GM18873 (cell line): ENCODE measurements at regions not wholly inside any gene's neighbourhood (a gene's known extent, or its start where the extent isn't known, plus 50 kb on each side); places are given as distances from the start of the nearest gene placed in this dataset.

Experiments
- ATAC-seq: cut with Tn5 transposase; IDR thresholded peaks from one replicate; pipeline ENCODE4 v1.9.1; 2021; ENCODE audit warnings: mild to moderate bottlenecking, moderate library complexity, moderate number of reproducible peaks; ENCODE audit not compliant: unreplicated experiment, low FRiP score

DNA sequence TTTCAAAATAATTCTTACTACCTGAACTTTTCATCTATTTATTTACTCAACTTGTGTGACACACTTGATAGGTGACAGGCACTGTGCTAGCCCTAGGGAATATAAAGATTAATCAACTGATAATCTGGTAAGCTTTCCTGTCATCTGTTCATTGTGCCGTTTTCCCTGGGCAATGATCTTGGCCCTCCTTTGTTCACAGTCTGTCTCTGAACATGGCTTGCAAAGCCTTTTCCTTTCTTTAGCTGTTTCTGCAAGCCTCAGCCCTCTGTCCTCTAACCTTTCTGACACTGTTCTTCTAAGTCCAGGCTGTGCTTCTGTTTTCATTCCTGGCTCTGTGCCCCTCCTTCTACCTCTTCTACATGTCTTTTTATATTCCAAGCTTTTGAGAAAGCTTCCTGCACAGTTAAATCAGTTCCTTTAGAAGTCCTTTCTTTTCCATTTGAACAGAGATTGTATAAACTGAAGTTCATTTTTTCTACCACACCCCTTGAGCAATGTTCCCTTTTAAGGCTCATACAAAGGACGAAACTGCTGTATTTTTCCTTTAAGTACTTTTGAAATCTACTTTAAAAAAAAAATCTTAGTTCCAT lies 803.0 kb upstream of the ZNF608 start:
- ATAC-seq = no peak

DNA sequence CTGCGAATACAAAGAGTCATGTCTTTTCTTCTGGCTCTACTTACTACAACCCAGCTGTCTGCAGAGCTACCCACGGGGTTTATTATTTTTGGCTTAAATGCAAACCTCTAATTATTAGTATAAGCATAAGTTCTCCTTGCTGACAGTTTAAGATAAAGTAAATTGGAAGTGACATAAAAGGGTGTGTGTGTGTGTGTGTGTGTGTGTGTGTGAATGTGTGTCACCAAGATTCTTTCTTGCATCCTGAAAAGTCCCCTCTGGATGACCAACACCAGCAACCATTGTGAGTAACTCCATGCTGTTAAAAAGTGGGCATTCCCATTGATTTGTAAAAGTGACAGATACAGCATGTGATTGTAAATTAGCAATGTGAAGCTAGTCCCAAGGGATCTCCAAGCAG lies 803.8 kb upstream of the ZNF608 start:
- no peak for ATAC-seq

DNA sequence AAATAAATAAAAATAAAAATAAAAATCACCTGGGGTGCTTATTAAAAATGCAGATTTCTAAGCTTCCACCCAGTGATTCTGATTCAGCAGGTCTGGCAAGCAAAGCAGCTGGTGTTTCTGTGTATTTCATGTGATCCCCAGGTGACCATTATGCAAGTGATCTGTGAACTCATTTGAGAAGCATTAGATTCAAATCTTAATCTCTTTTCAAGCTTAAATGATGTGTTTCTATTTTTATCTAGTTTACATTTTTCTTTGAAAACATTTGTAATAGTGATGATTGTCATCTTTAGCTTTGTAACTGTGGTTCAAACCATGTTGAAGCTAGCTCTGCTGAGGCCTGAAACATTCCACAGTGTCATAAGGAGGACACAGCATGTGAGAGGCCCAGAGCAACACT lies 804.8 kb upstream of the ZNF608 start:
- ATAC-seq = no peak

DNA sequence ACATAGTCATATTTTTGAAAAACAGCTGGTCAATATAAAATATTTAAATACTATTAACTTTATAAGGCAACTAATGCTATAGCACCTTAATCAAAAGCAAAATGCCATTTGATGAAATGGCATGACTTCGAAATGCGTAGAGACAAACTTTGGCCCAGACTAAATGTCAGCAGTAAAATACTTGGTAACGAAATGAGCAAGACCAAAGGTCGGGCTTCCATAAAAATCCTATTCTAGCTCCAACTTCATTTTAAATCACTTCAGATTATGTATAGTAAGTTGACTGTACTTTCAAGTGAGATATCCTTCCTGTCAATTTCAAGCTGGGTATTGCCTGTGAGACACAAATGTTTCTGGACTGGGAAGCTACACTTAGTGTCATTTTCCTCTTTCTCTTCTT lies 805.4 kb upstream of the ZNF608 start:
- no peak for ATAC-seq

DNA sequence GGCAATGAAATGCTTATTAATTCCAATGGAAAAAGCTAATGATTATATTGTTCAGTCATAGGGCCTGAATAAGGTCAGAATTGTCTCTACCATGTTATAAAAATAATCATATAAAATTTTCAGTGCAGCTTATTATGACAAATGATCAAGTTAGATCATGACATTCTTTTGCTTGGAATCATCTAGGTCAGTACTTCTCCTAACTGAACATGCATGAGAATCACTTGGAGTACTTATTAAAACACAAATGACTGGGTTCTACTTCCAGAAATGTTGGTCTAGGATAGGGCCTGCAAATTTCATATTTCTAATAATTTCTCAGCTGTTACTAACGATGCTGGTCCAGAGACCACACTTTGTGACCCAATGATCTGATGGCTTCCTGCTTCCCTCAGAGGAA lies 806.0 kb upstream of the ZNF608 start:
- ATAC-seq = no peak

DNA sequence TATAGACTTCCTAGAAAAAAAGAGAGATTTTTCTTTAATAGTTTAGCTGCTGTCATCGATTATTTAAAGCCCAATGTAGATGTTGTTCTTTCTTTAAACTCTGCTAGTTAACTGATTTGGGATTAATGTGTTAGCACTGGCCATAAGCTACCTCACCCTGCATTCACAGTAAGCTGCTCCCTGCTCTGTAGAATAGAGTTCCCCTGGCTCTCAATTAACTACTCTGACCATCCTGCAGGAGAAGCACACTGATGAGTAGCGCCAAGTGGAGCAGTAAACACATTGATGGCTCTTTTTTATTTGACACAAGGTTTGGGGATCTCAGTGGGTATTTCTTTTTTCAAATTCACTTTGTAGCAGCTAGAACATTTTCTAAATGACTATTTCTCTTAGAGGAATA lies 807.9 kb upstream of the ZNF608 start:
- no peak for ATAC-seq

DNA sequence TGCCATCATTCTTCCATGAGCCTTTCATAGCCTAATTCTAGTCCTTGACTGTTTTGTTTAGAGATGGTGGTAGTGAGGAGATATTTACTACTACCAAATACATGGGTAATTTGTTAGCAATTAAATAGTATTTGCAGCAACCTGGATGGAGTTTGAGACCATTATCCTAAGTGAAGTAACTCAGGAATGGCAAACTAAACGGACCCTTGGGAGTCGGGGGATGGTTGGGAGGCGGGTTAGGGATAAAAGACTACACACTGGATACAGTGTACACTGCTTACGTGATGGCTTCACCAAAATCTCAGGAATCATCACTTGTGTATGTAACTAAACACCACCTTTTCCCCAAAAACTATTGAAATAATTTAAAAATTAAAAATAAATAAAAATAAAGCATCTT lies 809.2 kb upstream of the ZNF608 start:
- ATAC-seq = no peak

DNA sequence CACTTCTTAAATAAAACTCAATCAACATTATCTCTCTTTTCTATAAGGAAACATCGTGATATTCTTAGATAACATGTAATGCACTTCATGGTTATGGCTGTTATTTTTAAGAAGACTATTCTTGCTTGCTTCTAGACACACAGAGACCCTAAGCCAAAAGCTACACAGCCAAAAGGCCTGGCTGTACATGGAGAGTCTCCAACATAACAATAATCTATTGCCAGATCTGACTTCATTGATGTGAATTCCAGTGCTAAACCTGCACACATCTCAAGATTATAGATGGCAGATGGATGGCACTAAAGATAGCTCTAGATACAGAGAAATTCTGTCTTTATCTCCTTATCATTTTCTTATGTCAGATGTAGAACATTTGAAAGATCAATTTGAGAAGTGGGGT lies 811.6 kb upstream of the ZNF608 start:
- ATAC-seq = no peak

DNA sequence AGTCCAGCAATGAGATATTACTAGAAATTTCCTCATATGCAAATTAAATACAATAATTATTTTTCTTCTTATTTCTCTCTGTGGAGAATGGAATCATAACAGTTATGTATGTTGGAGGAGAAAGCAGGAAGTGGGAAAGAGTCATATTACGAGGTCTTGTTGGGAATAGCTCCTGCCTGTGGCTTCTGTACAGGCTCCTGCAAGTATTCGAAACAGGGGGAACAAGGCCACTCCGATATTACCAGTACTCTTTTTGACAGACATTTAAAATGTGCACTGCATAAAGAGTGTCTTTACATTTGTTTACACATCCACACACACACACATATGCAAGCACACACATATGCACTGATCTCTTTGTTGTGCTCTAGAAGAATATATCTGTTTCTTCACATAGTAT lies 812.0 kb upstream of the ZNF608 start:
- ATAC-seq = no peak

DNA sequence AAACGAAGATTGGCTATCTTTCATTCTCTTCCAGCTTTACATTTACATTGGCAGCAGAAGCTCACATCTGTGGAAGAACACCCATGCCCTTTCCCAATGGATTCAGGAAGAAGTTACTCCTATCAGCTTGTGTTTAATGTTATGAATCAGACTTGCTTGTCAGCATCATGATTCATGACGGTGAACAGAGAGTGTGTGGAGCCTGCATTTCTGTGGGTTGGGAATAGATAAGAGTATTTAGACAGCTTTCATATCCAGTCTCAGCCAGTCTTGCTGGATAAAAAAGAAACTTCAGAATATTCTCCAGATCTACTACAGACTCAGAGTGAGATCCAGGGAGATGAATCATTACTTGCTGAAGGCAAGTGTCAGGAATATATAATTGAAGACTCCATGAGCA lies 812.9 kb upstream of the ZNF608 start:
- no peak for ATAC-seq

DNA sequence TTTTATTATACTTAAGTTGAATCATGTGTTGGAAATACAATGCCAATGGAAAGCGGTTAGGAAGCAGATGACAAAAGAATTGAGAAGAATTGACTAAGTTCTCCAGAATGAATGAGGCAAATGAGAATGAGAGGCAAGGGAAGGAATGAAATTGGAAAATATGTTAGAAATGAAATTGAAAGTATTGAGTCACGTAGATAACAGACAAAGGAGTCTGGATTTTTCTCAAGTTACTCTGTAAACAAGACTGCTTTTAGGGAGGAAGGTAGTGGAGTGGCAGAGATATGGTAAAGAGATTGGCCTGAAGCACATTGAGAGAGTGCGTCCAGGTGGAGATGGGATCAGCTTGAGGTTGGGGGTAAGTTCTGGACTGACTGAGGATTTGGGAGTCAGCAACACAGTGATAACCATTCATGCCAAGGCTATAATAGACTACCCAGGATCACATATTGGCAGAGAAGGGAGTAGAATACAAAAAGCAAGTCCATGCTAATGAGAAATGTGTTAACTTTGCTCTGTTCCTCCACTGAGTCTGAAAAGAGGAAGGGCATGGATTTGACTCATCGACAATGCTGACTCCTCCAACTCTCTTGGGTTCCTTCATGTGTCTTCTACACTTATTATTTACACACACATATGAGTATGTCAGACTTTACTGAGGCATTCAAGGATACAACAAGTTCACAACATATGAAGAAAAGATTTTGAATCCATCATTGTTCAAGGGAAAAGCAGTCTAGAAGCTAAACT lies 814.2 kb upstream of the ZNF608 start:
- no peak for ATAC-seq

DNA sequence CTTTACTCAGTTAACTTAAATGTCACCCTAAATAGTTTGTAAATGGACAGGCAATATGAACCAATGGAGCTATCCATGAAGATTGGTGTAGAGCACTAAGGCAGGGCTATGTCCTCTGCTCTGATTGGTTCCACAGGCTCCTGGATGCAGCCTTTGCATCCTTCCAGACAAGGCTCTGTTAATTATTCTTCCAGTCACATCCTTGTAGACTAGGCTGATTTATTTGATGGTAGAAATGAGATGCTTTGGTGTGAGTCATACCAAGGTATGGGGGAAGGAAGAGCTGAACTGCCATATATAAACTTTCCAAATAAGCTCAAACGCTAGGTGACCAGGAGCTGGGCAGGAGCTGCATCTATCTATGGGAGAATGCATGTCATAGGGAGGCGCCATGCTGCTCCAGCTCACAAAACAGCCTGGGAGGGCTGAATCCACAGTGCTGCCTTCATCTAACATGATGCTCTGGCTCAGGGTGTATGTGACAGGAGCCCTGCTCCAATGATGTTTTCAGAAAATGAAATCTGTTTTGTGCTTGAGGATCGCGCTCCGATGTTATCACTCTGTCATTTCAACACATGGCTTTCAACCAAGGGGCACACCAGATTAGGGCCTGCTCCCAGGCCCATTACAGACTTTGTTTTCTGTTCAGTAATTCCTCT lies 818.0 kb upstream of the ZNF608 start:
- no peak for ATAC-seq

DNA sequence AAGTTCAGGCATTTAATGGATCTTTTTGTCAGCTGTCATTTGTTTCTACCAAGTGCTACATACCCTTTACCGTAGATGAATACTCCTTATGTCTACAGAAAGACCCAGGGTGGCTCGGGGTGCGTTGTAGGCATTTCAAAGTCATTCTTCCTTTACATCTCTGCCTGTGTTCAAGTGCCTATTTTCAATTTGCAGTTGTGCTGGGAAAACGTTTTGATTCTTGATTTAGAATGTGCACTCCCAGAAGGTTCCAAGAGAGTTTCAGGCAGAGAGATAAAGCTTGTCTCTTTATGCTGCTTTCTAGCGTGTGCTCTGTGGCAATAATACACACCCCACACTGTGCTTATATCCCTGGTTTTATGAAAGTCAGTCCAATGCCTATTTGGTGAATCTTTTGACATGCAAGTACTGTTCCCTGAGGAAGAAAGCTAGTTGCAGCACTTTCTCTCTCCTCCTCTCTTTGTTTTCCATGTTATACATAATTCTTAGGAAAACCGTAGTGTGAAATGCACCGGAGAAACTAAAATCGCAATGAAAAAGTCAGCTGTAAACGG lies 828.1 kb upstream of the ZNF608 start:
- ATAC-seq = no peak

DNA sequence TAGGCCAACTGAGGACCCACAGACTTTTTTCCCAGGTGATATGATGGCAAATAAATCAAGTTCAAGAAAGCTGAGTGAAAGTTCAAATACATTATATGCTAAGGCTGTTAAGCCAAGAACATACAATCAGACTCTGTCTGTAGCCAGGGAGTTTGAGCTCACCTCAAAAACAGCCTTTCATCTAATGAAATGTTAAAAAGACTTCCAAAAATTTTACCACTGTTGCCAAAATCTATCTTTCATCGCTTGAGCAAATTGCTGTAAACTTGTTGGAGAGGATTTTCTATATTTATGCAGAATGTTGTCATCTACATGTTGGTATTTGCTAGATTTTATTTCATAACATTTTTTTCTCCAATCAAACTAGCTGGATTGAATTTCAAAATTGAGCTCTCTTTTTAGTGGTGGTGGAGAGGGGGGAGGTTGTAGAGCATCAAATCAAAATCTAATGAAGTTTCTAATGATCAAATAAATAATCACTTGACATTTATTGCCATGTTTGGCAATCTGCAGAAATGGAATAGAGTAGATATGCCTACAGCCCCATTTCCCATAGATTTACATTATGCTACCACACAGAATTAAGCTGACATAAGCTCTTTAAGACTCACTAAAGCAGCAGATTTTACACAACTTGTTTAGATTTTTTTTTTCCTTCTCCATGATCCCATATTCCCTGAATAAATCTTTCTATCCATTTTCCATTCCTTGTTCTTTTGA lies 828.9 kb upstream of the ZNF608 start:
- no peak for ATAC-seq

DNA sequence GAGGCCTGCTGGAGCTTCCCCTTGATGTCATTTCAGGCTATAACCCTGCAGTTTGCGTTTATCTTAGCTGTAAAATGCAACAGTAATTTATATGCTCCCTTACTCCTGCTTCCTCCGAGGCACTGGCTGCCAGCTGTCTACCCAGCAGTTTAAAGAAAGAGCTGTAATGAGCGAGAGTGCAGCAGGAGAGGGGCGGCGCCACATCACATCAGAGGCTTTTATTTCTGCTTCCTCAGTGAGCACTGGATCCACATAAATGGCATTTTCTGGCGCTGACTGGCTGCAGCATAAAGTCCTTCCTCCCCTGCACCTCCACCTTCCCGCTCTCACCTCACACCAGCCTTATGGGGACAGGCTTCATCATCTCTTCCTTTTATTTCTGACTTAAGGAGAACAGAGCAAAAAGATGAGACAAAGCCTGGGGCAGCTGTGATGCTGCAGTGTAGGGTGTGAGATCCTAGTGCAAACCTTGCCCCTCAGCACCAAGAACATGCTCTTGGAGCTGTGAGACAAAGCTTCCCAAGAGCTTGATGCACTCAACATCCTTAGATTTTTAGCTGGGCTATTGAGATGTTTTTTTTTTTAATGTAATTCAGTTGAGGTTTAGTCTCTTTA lies 829.6 kb upstream of the ZNF608 start:
- ATAC-seq = no peak

DNA sequence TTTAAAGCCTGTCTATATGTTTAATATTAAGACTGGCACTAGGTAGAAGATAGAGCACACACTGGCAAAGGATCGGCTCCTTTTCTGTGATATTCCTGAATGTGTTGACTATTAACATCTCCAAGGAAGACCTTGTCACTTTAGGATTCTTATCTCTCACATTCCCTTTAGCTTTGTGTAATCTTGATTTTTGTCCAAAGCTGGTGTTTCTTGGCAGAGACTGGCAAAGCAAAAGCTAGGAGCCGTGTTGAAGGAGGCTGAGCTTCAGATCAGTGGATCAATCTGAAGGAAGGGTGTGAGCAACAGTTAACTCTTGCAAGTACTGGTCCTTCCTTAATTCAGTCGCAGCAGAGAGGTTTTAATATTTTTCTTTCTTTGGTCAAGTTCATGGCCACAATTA lies 830.4 kb upstream of the ZNF608 start:
- ATAC-seq = no peak

DNA sequence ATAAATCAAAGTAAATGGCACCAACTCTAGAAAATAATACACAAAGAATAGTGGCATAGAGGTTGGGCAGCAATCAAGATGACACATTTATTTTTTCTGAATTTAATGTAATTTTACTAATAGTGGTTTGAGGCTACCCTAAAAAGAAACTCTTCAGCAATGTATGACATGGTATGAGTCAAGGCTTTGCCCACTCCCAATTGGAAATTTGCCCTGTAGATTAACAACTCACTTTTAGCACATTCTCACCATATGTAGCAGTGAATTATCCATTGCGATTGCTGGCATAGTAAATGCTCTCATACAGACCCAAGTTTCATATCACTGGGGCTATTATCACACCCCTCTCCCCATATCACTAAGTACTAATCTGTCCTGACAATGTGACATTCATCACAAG lies 832.1 kb upstream of the ZNF608 start:
- ATAC-seq = no peak

DNA sequence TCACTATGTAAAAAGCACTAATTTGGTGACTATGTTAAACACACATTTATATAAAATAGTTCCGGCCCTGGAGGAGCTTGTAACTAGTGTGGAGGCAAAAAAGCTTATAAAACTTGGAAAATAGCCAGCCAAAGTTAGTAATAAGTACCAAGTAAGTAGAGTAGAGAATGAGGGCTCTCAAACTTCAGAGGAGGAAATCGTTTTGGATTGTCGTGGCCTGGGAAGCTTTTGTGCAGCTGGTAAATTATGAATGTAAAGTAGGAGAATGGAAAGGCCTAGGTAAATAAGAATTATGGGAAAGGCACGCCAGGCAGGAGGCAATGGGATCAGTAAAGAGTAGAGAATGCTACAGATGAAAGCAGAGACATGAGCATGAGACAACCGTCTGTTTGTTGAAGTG lies 832.7 kb upstream of the ZNF608 start:
- no peak for ATAC-seq

DNA sequence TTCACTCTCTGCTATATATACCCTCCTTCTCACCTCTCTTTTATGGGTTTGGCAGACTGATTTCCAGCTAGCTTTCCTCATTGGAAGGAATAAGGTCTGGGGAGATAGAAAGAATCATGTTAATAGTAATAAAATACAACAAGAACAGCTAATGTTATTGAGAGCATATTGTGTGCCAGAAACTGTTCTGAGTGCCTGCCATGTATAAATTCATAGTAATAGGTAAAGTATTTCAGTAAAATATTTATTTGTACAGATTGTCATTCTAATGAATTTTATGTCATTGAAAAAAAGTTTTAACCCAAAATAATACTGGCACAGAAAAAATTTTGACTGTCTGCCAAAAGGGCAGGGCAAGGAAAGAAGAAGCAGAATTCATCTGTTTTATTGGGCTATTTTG lies 834.9 kb upstream of the ZNF608 start:
- ATAC-seq = no peak

DNA sequence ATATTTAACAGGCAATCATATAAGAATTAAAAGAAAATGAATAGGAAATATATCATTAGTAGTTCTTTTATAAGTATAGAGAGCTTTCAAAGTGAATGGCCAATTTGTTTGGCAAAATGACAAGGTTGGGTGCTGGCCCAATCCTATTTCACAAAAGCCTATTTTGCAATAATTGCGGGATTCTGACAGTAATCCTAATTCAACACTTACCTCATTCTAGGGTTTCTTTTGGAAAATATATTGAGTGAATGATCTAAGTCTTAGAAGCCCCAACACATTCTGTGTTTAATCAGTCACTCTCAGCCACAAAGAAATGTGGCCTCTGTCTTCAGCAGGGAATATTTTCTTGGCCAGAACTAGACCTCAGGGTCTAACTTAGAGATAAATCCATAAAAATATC lies 835.9 kb upstream of the ZNF608 start:
- ATAC-seq = no peak
